ENCODE measurements at regions not wholly inside any gene's neighbourhood (a gene's known extent, or its start where the extent isn't known, plus 50 kb on each side); places are given as distances from the start of the nearest gene placed in this dataset.

DNA sequence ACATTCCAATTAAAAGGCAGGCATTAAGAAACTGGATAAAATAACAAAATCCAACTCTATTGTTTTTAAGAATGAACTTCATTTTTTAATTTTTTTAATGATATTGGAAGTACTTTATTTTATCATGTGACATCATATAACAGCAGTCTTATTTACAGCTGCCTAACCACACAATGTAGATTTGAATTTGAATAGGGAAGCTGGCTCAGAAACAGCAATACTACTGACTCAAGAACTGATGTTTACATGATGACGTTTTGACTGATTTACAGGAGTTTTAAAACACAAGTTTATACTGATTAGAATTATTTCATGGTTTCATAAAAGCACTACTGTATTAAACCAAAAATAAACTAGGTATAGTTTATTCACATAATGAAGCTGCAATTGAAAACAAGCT is 348.7 kb upstream of the NR5A2 start:
- Histone ChIP-seq H3K27me3 (ENCODE audit: control insufficient read depth in 3 of 3, insufficient read depth in 3 of 3, low read length in 2 of 3) (no peaks in the 10 kb centered on the region), H3K9ac (ENCODE audit: insufficient read depth in 1 of 2, low read length in 2 of 2) (no peak overlapping the region)
- TF ChIP-seq, protein P1, sequence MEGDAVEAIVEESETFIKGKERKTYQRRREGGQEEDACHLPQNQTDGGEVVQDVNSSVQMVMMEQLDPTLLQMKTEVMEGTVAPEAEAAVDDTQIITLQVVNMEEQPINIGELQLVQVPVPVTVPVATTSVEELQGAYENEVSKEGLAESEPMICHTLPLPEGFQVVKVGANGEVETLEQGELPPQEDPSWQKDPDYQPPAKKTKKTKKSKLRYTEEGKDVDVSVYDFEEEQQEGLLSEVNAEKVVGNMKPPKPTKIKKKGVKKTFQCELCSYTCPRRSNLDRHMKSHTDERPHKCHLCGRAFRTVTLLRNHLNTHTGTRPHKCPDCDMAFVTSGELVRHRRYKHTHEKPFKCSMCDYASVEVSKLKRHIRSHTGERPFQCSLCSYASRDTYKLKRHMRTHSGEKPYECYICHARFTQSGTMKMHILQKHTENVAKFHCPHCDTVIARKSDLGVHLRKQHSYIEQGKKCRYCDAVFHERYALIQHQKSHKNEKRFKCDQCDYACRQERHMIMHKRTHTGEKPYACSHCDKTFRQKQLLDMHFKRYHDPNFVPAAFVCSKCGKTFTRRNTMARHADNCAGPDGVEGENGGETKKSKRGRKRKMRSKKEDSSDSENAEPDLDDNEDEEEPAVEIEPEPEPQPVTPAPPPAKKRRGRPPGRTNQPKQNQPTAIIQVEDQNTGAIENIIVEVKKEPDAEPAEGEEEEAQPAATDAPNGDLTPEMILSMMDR (IDR thresholded peaks at IDR 0.05; ENCODE audit: control extremely low read depth, extremely low read depth) = no peak

GRCh38 chr1:199682081-199682480 is 345.4 kb upstream of the NR5A2 start:
- H3K4me1 ChIP-seq (ENCODE audit: control insufficient read depth in 5 of 5, insufficient read depth in 5 of 5, low read length in 5 of 5) = no peaks in the 10 kb centered on the region
- TF ChIP-seq, protein P1 (IDR thresholded peaks at IDR 0.05; ENCODE audit: control extremely low read depth, extremely low read depth) = no peak
- DNase-seq (no peak), ATAC-seq (ENCODE audit: insufficient read depth, low FRiP score) (no peak)
- H3K27ac ChIP-seq (ENCODE audit: low read depth in 1 of 2, low read length in 1 of 2) = no peak overlapping the region
- no peaks in the 10 kb centered on the region for H3K27me3 ChIP-seq (ENCODE audit: control insufficient read depth in 3 of 3, insufficient read depth in 3 of 3, low read length in 2 of 3)
- no peak overlapping the region for H3K4me3 ChIP-seq
- no peaks in the 10 kb centered on the region for H3K36me3 ChIP-seq (ENCODE audit: control insufficient read depth in 4 of 4, insufficient read depth in 4 of 4, low read length in 4 of 4)
- no peaks in the 10 kb centered on the region for H3K9me3 ChIP-seq (ENCODE audit: control insufficient read depth in 4 of 4, insufficient read depth in 3 of 4, low read length in 3 of 4)
- no peak overlapping the region for H3K9ac ChIP-seq (ENCODE audit: insufficient read depth in 1 of 2, low read length in 2 of 2)

More for the DNA sequence above, 348.7 kb upstream of the NR5A2 start:
- H3K4me1 ChIP-seq (ENCODE audit: control insufficient read depth in 5 of 5, insufficient read depth in 5 of 5, low read length in 5 of 5) = no peaks in the 10 kb centered on the region
- no peak overlapping the region for H3K4me3 ChIP-seq
- no peaks in the 10 kb centered on the region for H3K9me3 ChIP-seq (ENCODE audit: control insufficient read depth in 4 of 4, insufficient read depth in 3 of 4, low read length in 3 of 4)
- no peaks in the 10 kb centered on the region for H3K36me3 ChIP-seq (ENCODE audit: control insufficient read depth in 4 of 4, insufficient read depth in 4 of 4, low read length in 4 of 4)
- DNase-seq (no peak), ATAC-seq (ENCODE audit: insufficient read depth, low FRiP score) (no peak)
- no peak overlapping the region for H3K27ac ChIP-seq (ENCODE audit: low read depth in 1 of 2, low read length in 1 of 2)
- 22 to 30% methylated on average over 1 of the region's 1 CpG for WGBS, 2 donors

GRCh38 chr1:199684686-199685273 is 342.7 kb upstream of the NR5A2 start:
- TF ChIP-seq, protein P1 (IDR thresholded peaks at IDR 0.05; ENCODE audit: control extremely low read depth, extremely low read depth) = peak; percentile 63
- 89% methylated on average over 1 of the region's 1 CpG for WGBS, 2 donors
- H3K4me3 ChIP-seq = no peak overlapping the region

DNA sequence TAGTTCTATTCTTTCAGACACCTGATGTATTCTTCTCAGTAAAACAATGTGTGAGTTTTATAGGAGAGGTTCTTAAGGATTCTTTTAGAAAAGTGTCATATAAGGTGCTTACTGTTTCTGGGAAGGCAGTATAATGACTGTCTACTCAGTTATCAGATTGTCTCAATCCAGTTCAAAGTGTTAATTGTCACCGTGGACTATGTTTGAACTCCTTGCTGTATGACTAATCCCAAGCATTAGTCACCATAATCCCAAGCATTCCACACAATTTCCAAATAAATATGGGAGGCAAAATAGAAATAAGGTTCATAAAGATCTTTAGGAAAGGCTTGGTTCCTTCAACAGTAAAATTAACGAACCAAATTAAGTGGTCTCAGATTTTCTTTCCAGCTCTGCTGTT is 342.1 kb upstream of the NR5A2 start:
- no peak overlapping the region for H3K9ac ChIP-seq (ENCODE audit: insufficient read depth in 1 of 2, low read length in 2 of 2)
- no peaks in the 10 kb centered on the region for H3K27me3 ChIP-seq (ENCODE audit: control insufficient read depth in 3 of 3, insufficient read depth in 3 of 3, low read length in 2 of 3)
- H3K4me3 ChIP-seq = no peak overlapping the region
- DNase-seq (no peak), ATAC-seq (ENCODE audit: insufficient read depth, low FRiP score) (no peak)
- no peaks in the 10 kb centered on the region for H3K36me3 ChIP-seq (ENCODE audit: control insufficient read depth in 4 of 4, insufficient read depth in 4 of 4, low read length in 4 of 4)
- TF ChIP-seq, protein P1 (IDR thresholded peaks at IDR 0.05; ENCODE audit: control extremely low read depth, extremely low read depth) = no peak
- no peak overlapping the region for H3K27ac ChIP-seq (ENCODE audit: low read depth in 1 of 2, low read length in 1 of 2)
- 50 to 72% methylated on average over 2 of the region's 2 CpGs for WGBS, 2 donors
- H3K4me1 ChIP-seq (ENCODE audit: control insufficient read depth in 5 of 5, insufficient read depth in 5 of 5, low read length in 5 of 5) = no peaks in the 10 kb centered on the region
- H3K9me3 ChIP-seq (ENCODE audit: control insufficient read depth in 4 of 4, insufficient read depth in 3 of 4, low read length in 3 of 4) = no peaks in the 10 kb centered on the region

More at GRCh38 chr1:199684686-199685273, 342.7 kb upstream of the NR5A2 start:
- ATAC-seq (ENCODE audit: insufficient read depth, low FRiP score) (no peak), DNase-seq (peak; percentile 28 to 81 (median 68))
- no peak overlapping the region for H3K27ac ChIP-seq (ENCODE audit: low read depth in 1 of 2, low read length in 1 of 2)
- H3K36me3 ChIP-seq (ENCODE audit: control insufficient read depth in 4 of 4, insufficient read depth in 4 of 4, low read length in 4 of 4) = no peaks in the 10 kb centered on the region
- no peaks in the 10 kb centered on the region for H3K9me3 ChIP-seq (ENCODE audit: control insufficient read depth in 4 of 4, insufficient read depth in 3 of 4, low read length in 3 of 4)
- no peaks in the 10 kb centered on the region for H3K27me3 ChIP-seq (ENCODE audit: control insufficient read depth in 3 of 3, insufficient read depth in 3 of 3, low read length in 2 of 3)
- no peaks in the 10 kb centered on the region for H3K4me1 ChIP-seq (ENCODE audit: control insufficient read depth in 5 of 5, insufficient read depth in 5 of 5, low read length in 5 of 5)
- H3K9ac ChIP-seq (ENCODE audit: insufficient read depth in 1 of 2, low read length in 2 of 2) = no peak overlapping the region

Measured in lung (tissue), 11 donors.